GM21825 (cell line): ENCODE measurements at regions not wholly inside any gene's neighbourhood (a gene's known extent, or its start where the extent isn't known, plus 50 kb on each side); places are given as distances from the start of the nearest gene placed in this dataset.
"Not testable (repeated sequence)": the region's sequence is repeated elsewhere in the genome, so short reads cannot be mapped to it uniquely, and the experiment has no call there.

ENCODE experiments used
- ATAC-seq: cut with Tn5 transposase; IDR thresholded peaks from one replicate; pipeline ENCODE4 v1.9.1; 2021; ENCODE audit warnings: mild to moderate bottlenecking, moderate library complexity; ENCODE audit not compliant: unreplicated experiment

- ATAC-seq, result no peak
These were observed 1009.4 kb upstream of the CELF4 start for GRCh38 chr18:38575023-38575422.

- no peak for ATAC-seq
These were observed 1007.0 kb upstream of the CELF4 start for GRCh38 chr18:38572554-38573111.

GRCh38 chr18:38571651-38572050, 1006.1 kb upstream of the CELF4 start:
- ATAC-seq, result no peak

GRCh38 chr18:38565513-38565912, 999.9 kb upstream of the CELF4 start:
- no peak for ATAC-seq

GRCh38 chr18:38563396-38563980, 997.9 kb upstream of the CELF4 start:
- no peak for ATAC-seq

GRCh38 chr18:38557006-38557405, 991.4 kb upstream of the CELF4 start:
- no peak for ATAC-seq

- ATAC-seq, result no peak
These were observed 987.2 kb upstream of the CELF4 start for GRCh38 chr18:38552732-38553321.

GRCh38 chr18:38551881-38552280, 986.3 kb upstream of the CELF4 start:
- no peak for ATAC-seq

- ATAC-seq, result no peak
These were observed 979.5 kb upstream of the CELF4 start for GRCh38 chr18:38545071-38545470.

GRCh38 chr18:38539856-38540255, 974.3 kb upstream of the CELF4 start:
- ATAC-seq, result no peak

GRCh38 chr18:38539371-38539770, 973.8 kb upstream of the CELF4 start:
- no peak for ATAC-seq

- no peak for ATAC-seq
These were observed 968.5 kb upstream of the CELF4 start for GRCh38 chr18:38534073-38534472.

- no peak for ATAC-seq
These were observed 961.3 kb upstream of the CELF4 start for GRCh38 chr18:38526922-38527321.

- no peak for ATAC-seq
These were observed 959.4 kb upstream of the CELF4 start for GRCh38 chr18:38525039-38525438.

- no peak for ATAC-seq
These were observed 955.2 kb upstream of the CELF4 start for GRCh38 chr18:38520786-38521185.

GRCh38 chr18:38502539-38502938, 936.9 kb upstream of the CELF4 start:
- no peak for ATAC-seq

- no peak for ATAC-seq
These were observed 931.7 kb upstream of the CELF4 start for GRCh38 chr18:38497266-38497665.

GRCh38 chr18:38496222-38496793, 930.7 kb upstream of the CELF4 start:
- no peak for ATAC-seq

GRCh38 chr18:38494065-38494464, 928.5 kb upstream of the CELF4 start:
- no peak for ATAC-seq

- ATAC-seq, result no peak
These were observed 925.6 kb upstream of the CELF4 start for GRCh38 chr18:38491195-38491594.

- ATAC-seq, result not testable (repeated sequence)
These were observed 924.1 kb upstream of the CELF4 start for GRCh38 chr18:38489721-38490120.

GRCh38 chr18:38487521-38487920, 921.9 kb upstream of the CELF4 start:
- ATAC-seq, result no peak
